Gastroesophageal sphincter (tissue), 4 donors: ENCODE measurements at regions not wholly inside any gene's neighbourhood (a gene's known extent, or its start where the extent isn't known, plus 50 kb on each side); places are given as distances from the start of the nearest gene placed in this dataset.
A peak's percentile ranks its signal among the peaks of the same experiment; 100 is the strongest.

Experiments used
- ATAC-seq: fragments of 150-250 bp; one replicate; pipeline ENCODE4 v1.9.1; 2016; ENCODE audit warnings: mild to moderate bottlenecking, moderate library complexity
- H3K27ac ChIP-seq, 4 donors: fragments of 200-600 bp; sonication (generic) in 3 of 4; 1 replicate in 3 of 4; 2 replicates in 1 of 4; pipeline ENCODE4 v1.5.1; 2016 to 2019
- H3K27me3 ChIP-seq: fragments of 200-600 bp; sonication (generic); one replicate; pipeline ENCODE4 v1.5.1; 2019
- H3K36me3 ChIP-seq, 2 donors: fragments of 200-600 bp; sonication (generic); one replicate each; pipeline ENCODE4 v1.5.1; 2019; ENCODE audit warnings: control low read depth in 1 of 2
- H3K4me1 ChIP-seq, 3 donors: fragments of 200-600 bp; sonication (generic); 1 replicate in 2 of 3; 2 replicates in 1 of 3; pipeline ENCODE4 v1.5.1; 2016 to 2019; ENCODE audit warnings: control low read depth in 2 of 3
- H3K4me3 ChIP-seq, 2 donors: fragments of 200-600 bp; sonication (generic); one replicate each; pipeline ENCODE4 v1.5.1; 2019; ENCODE audit warnings: mild to moderate bottlenecking in 1 of 2, moderate library complexity in 1 of 2
- H3K9me3 ChIP-seq, 3 donors: fragments of 200-600 bp; sonication (generic); one replicate each; pipeline ENCODE4 v1.5.1; 2017 to 2019; ENCODE audit warnings: control low read depth in 2 of 3
- EP300 ChIP-seq: sonication (generic); formaldehyde crosslinking; IDR thresholded peaks from one replicate; pipeline ENCODE4 v1.6.1; 2017; ENCODE audit warnings: antibody characterized with exemption, mild to moderate bottlenecking
- POLR2A ChIP-seq, 2 donors: fragments of 450-650 bp; IDR thresholded peaks; one replicate each; pipeline ENCODE4 v1.6.1; 2017; ENCODE audit warnings: antibody characterized with exemption in 2 of 2, mild to moderate bottlenecking in 2 of 2, moderate library complexity in 1 of 2
- POLR2AphosphoS5 ChIP-seq: sonication (generic); formaldehyde crosslinking; IDR thresholded peaks from one replicate; pipeline ENCODE4 v1.6.1; 2017; ENCODE audit warnings: antibody characterized with exemption
- WGBS, 2 donors: methylation state at CpG; one replicate each; pipeline ENCODE4 v1.1.5; 2018; ENCODE audit warnings: low coverage in 1 of 2; 5-methylcytosine and 5-hydroxymethylcytosine counted together
- TF ChIP-seq, protein P1 (sequence below), 4 experiments: fragments of 200-600 bp in 2 of 4; fragments of 450-650 bp in 2 of 4; sonication (generic) in 1 of 4; IDR thresholded peaks; one replicate each; pipeline ENCODE4 v1.5.1; 2017 to 2019; ENCODE audit warnings: antibody characterized with exemption in 4 of 4, mild to moderate bottlenecking in 2 of 4, moderate library complexity in 2 of 4

DNA sequence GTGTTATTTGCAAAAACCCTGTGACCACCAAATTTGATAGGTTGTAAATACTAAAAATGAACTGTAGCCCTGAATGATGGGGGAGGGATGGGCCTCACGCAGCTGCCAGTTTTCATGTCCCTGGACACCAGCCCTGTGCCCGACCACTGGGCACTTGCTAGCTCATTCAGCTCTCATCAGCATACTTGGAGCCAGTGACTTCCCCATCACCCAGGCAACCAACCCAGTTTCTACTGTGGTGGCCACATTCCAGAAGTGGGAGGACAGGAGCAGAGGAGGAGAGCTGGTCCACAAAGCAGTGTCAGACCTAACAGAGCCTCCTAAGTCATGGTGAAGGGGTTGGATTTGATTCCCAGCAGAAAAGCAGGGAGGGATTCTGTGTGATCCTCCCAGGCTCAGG lies 128.2 kb downstream of the CPEB2 start:
- H3K4me3 ChIP-seq = no peak overlapping the region
- no peaks in the 10 kb centered on the region for H3K9me3 ChIP-seq
- no peaks in the 10 kb centered on the region for H3K36me3 ChIP-seq
- no peak for TF ChIP-seq POLR2A (IDR thresholded peaks at IDR 0.05)
- TF ChIP-seq, protein P1, sequence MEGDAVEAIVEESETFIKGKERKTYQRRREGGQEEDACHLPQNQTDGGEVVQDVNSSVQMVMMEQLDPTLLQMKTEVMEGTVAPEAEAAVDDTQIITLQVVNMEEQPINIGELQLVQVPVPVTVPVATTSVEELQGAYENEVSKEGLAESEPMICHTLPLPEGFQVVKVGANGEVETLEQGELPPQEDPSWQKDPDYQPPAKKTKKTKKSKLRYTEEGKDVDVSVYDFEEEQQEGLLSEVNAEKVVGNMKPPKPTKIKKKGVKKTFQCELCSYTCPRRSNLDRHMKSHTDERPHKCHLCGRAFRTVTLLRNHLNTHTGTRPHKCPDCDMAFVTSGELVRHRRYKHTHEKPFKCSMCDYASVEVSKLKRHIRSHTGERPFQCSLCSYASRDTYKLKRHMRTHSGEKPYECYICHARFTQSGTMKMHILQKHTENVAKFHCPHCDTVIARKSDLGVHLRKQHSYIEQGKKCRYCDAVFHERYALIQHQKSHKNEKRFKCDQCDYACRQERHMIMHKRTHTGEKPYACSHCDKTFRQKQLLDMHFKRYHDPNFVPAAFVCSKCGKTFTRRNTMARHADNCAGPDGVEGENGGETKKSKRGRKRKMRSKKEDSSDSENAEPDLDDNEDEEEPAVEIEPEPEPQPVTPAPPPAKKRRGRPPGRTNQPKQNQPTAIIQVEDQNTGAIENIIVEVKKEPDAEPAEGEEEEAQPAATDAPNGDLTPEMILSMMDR (IDR thresholded peaks at IDR 0.05) = no peak
- no peak for TF ChIP-seq POLR2AphosphoS5
- TF ChIP-seq EP300 = no peak
- no peak overlapping the region for H3K27ac ChIP-seq
- H3K27me3 ChIP-seq = no peaks in the 10 kb centered on the region
- ATAC-seq = no peak
- no peaks in the 10 kb centered on the region for H3K4me1 ChIP-seq
- 85% methylated on average over 2 of the region's 2 CpGs; no CpG with 5 or more reads in 1 of the 2 donors for WGBS, 2 donors

DNA sequence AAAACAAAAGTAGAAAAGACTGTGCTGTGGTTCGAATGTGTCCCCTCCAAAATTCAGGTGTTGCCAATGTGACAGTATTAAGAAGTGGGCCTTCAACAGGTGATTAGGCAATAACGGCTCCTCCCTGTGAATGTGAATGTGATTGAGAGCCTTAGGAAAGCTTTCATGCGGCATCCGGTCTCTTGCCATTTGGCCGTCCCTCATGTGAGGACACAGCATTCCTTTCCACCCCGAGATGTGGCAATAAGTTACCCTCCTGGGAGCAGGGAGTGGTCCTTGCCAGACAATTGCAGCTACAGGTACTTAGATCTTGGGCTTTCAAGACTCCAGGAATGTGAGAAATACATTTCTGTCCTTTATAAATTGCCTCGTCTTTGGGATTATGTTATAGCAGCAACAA lies 129.3 kb downstream of the CPEB2 start:
- no peak overlapping the region for H3K4me3 ChIP-seq
- H3K4me1 ChIP-seq = no peaks in the 10 kb centered on the region
- no peaks in the 10 kb centered on the region for H3K36me3 ChIP-seq
- no peak overlapping the region for H3K27ac ChIP-seq
- no peaks in the 10 kb centered on the region for H3K27me3 ChIP-seq
- WGBS, 2 donors = 35 to 63% methylated on average over 7 of the region's 7 CpGs
- TF ChIP-seq EP300 (no peak), POLR2AphosphoS5 (no peak), POLR2A (IDR thresholded peaks at IDR 0.05) (no peak)
- TF ChIP-seq, protein P1 (IDR thresholded peaks at IDR 0.05) = no peak
- peak; percentile 67 for ATAC-seq
- no peaks in the 10 kb centered on the region for H3K9me3 ChIP-seq

DNA sequence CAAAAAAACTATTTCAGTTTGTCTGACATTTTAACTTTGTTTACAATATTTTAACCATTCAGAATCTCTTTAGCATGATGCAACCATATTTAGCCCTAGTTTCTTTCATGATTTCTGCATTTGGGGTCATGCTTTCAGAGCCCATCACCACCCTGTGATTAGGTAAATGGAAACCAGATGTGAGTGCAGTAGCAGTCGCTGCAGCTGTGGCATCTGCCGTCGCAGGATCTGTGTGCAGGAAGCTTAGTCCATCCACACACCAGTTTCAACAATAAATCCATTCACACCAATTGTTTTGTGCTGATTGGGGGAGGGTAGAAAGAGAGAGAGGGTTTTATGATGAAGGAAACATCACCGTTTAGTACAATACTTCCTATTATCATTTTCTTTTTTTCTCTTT lies 130.5 kb downstream of the CPEB2 start:
- no peaks in the 10 kb centered on the region for H3K9me3 ChIP-seq
- ATAC-seq = no peak
- H3K36me3 ChIP-seq = no peaks in the 10 kb centered on the region
- H3K4me1 ChIP-seq = no peaks in the 10 kb centered on the region
- 29 to 44% methylated on average over 4 of the region's 4 CpGs for WGBS, 2 donors
- H3K4me3 ChIP-seq = no peak overlapping the region
- H3K27ac ChIP-seq = no peak overlapping the region
- no peaks in the 10 kb centered on the region for H3K27me3 ChIP-seq
- TF ChIP-seq, protein P1 (IDR thresholded peaks at IDR 0.05) = no peak
- TF ChIP-seq POLR2A (IDR thresholded peaks at IDR 0.05) (no peak), EP300 (no peak), POLR2AphosphoS5 (no peak)

DNA sequence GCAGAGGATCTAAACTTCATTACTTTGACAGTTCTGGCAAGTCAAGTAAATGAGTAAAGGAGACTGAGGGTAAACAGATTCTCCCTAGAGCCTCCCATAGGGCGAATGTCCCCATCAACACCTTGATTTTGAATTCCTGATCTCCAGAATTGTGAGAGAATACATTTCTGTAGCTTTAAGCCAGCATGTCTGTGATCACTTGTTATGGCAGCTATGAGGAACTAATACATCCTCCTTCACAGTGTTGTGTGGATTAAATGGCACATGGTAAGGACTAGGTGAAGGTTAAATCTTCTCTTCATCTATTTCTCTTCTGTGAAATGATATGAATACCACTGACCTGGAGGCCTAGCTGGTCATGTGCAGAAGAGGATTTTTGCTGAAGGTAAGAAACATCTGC lies 137.3 kb downstream of the CPEB2 start:
- no peak overlapping the region for H3K27ac ChIP-seq
- TF ChIP-seq POLR2A (IDR thresholded peaks at IDR 0.05) (no peak), EP300 (no peak), POLR2AphosphoS5 (no peak)
- TF ChIP-seq, protein P1 (IDR thresholded peaks at IDR 0.05) = no peak
- no peak overlapping the region for H3K4me3 ChIP-seq
- 67 to 83% methylated on average over 1 of the region's 1 CpG for WGBS, 2 donors
- H3K36me3 ChIP-seq = no peaks in the 10 kb centered on the region
- H3K4me1 ChIP-seq = no peaks in the 10 kb centered on the region
- no peak for ATAC-seq
- no peaks in the 10 kb centered on the region for H3K9me3 ChIP-seq
- H3K27me3 ChIP-seq = no peaks in the 10 kb centered on the region

DNA sequence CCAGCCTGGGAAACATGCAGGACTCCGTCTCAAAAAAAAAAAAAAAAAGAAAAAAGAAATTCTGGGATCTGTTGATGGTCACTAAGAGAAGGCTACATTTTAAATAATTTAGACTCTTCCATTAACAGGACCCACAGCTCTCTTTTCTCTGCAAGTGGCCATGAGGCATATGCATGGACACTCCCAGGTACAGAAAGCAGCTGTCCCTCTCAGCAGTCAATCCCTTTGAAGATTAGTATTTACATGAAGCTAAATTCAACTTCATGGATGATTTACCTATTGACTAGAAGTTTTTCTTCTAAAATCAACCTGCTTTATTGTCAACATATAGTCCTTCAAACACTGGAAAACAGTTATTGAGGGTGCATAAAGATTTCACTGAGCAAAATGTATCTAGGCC lies 139.9 kb downstream of the CPEB2 start:
- Histone ChIP-seq H3K27ac (no peak overlapping the region), H3K27me3 (no peaks in the 10 kb centered on the region), H3K36me3 (no peaks in the 10 kb centered on the region), H3K4me1 (no peaks in the 10 kb centered on the region), H3K9me3 (no peaks in the 10 kb centered on the region), H3K4me3 (no peak overlapping the region)
- 100% methylated on average over 1 of the region's 1 CpG; no CpG with 5 or more reads in 1 of the 2 donors for WGBS, 2 donors
- ATAC-seq = no peak
- TF ChIP-seq EP300 = no peak
- TF ChIP-seq, protein P1 (IDR thresholded peaks at IDR 0.05) = no peak
- TF ChIP-seq POLR2A (IDR thresholded peaks at IDR 0.05) = no peak
- TF ChIP-seq POLR2AphosphoS5 = no peak
